OCI-LY3 (cell line): ENCODE measurements at regions not wholly inside any gene's neighbourhood (a gene's known extent, or its start where the extent isn't known, plus 50 kb on each side); places are given as distances from the start of the nearest gene placed in this dataset.

Experiments
- EZH2phosphoT487 ChIP-seq: fragments of 200-600 bp; shearing (Covaris generic); IDR thresholded peaks from 2 replicates; pipeline ENCODE4 v1.6.1; 2018; ENCODE audit warnings: antibody characterized with exemption, mixed run types, low read depth
- TF ChIP-seq, protein P1 (sequence below): fragments of 200-600, 300-600 bp; sonication (generic); IDR thresholded peaks from 2 replicates; pipeline ENCODE4 v1.5.1; 2014; ENCODE audit warnings: antibody characterized with exemption, low read length, low read depth

DNA sequence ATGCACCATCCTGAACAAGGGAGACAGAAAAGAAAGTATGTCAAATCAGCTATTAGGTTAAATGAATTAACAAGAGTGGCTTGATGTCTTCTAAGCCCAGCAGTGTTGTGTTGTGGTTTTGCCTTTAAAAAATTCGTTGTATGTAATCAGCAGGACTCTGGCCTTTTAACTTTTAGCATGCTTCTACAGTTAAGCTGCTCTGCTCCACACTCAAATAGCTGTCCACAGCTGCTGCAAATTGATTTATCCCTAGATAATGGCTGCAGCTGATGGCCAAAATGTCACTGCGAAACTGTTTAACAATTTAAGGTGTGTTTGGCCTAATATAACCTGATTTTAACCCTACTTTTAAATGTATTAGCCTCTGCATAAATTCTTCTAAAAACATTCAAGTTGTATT lies 85.8 kb downstream of the CXXC4 start:
- TF ChIP-seq, protein P1, sequence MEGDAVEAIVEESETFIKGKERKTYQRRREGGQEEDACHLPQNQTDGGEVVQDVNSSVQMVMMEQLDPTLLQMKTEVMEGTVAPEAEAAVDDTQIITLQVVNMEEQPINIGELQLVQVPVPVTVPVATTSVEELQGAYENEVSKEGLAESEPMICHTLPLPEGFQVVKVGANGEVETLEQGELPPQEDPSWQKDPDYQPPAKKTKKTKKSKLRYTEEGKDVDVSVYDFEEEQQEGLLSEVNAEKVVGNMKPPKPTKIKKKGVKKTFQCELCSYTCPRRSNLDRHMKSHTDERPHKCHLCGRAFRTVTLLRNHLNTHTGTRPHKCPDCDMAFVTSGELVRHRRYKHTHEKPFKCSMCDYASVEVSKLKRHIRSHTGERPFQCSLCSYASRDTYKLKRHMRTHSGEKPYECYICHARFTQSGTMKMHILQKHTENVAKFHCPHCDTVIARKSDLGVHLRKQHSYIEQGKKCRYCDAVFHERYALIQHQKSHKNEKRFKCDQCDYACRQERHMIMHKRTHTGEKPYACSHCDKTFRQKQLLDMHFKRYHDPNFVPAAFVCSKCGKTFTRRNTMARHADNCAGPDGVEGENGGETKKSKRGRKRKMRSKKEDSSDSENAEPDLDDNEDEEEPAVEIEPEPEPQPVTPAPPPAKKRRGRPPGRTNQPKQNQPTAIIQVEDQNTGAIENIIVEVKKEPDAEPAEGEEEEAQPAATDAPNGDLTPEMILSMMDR = no peak
- TF ChIP-seq EZH2phosphoT487 = no peak
